HFF-Myc (cell line): ENCODE measurements at regions not wholly inside any gene's neighbourhood (a gene's known extent, or its start where the extent isn't known, plus 50 kb on each side); places are given as distances from the start of the nearest gene placed in this dataset.

Experiments
- DNase-seq: peaks from one replicate; pipeline ENCODE4 v3.0.0-alpha.2; 2011; ENCODE audit warnings: low read depth; ENCODE audit errors: extremely low read depth
- H3K4me3 ChIP-seq: replicated peaks from 2 replicates; pipeline ENCODE4 v1.5.1; 2011; ENCODE audit warnings: low read depth, mild to moderate bottlenecking, control low read depth, low read length
- CTCF ChIP-seq: IDR thresholded peaks from 2 replicates; pipeline ENCODE4 v1.5.1; 2012; ENCODE audit warnings: mild to moderate bottlenecking, low read depth, low read length, control low read depth; ENCODE audit errors: missing control alignments

DNA sequence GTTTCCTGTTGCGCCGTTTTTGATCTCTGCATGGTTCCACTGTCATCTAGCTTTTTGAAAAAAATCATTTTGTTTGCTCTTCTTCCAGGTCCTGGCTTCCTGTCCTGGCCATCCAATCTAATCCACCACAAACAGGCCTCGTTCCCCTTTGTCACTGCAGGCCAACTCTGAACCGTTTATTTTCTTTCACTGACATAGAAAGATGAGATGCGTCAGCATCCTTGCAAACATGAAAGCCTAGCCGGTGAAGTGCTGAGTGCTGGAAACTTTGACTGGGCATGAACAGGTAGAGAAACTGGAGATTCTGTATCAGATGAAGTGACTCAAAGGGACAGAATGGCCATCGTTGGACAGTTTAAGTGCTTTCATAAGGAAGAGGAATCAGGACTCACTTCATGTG lies 1247.8 kb downstream of the TYW1 start:
- no peak for TF ChIP-seq CTCF
- H3K4me3 ChIP-seq: no peak overlapping the region
- no peak for DNase-seq

GRCh38 chr7:68245688-68246087 lies 1249.1 kb downstream of the TYW1 start:
- no peak for DNase-seq
- no peak overlapping the region for H3K4me3 ChIP-seq
- no peak for TF ChIP-seq CTCF

- H3K4me3 ChIP-seq: no peak overlapping the region
- DNase-seq: no peak
- no peak for TF ChIP-seq CTCF
Measured at GRCh38 chr7:68246189-68246633, 1249.6 kb downstream of the TYW1 start.

- no peak for DNase-seq
- no peak for TF ChIP-seq CTCF
- H3K4me3 ChIP-seq: no peak overlapping the region
Measured at GRCh38 chr7:68247126-68247525, 1250.5 kb downstream of the TYW1 start.

- no peak for TF ChIP-seq CTCF
- DNase-seq: no peak
- H3K4me3 ChIP-seq: no peak overlapping the region
Measured at GRCh38 chr7:68247571-68247970, 1250.9 kb downstream of the TYW1 start.

GRCh38 chr7:68248973-68249372 lies 1252.3 kb downstream of the TYW1 start:
- DNase-seq: no peak

More at GRCh38 chr7:68248973-68249372, 1252.3 kb downstream of the TYW1 start:
- TF ChIP-seq CTCF: no peak
- H3K4me3 ChIP-seq: no peak overlapping the region
